Heart left ventricle (tissue), 16 donors: ENCODE measurements at regions not wholly inside any gene's neighbourhood (a gene's known extent, or its start where the extent isn't known, plus 50 kb on each side); places are given as distances from the start of the nearest gene placed in this dataset.

Experiments
- ATAC-seq, 4 donors: fragments of 200-7000 bp; cut with Tn5 transposase; one replicate each; pipeline ENCODE4 v1.9.1; 2020 to 2022; ENCODE audit warnings: moderate library complexity in 4 of 4, mild to moderate bottlenecking in 3 of 4, moderate number of reproducible peaks in 1 of 4
- DNase-seq, 5 donors: peaks; one replicate each; pipeline ENCODE4 v3.0.0-alpha.2; 2020
- H3K27ac ChIP-seq, 12 donors: fragments of 200-600 bp; sonication (generic) in 4 of 12; one replicate each; pipeline versions ENCODE4 v1.5.0 to v1.8.0; 2016 to 2022; ENCODE audit warnings: mild to moderate bottlenecking in 2 of 12
- H3K27me3 ChIP-seq, 9 donors: fragments of 200-600 bp; sonication (generic) in 2 of 9; one replicate each; pipeline versions ENCODE4 v1.5.1 to v1.8.0; 2016 to 2022; ENCODE audit warnings: mild to moderate bottlenecking in 3 of 9
- H3K36me3 ChIP-seq, 9 donors: fragments of 200-600 bp; sonication (generic) in 2 of 9; one replicate each; pipeline versions ENCODE4 v1.5.0 to v1.8.0; 2018 to 2022; ENCODE audit warnings: mild to moderate bottlenecking in 2 of 9
- H3K4me1 ChIP-seq, 12 donors: fragments of 200-600 bp; sonication (generic) in 4 of 12; one replicate each; pipeline versions ENCODE4 v1.5.0 to v1.8.0; 2016 to 2022; ENCODE audit warnings: mild to moderate bottlenecking in 3 of 12
- H3K4me3 ChIP-seq, 12 donors: fragments of 200-600 bp; sonication (generic) in 4 of 12; one replicate each; pipeline versions ENCODE4 v1.5.0 to v1.8.0; 2017 to 2022; ENCODE audit warnings: mild to moderate bottlenecking in 9 of 12, moderate library complexity in 4 of 12
- H3K9me3 ChIP-seq, 12 donors: fragments of 200-600 bp; sonication (generic) in 4 of 12; one replicate each; pipeline versions ENCODE4 v1.5.0 to v1.8.0; 2016 to 2022; ENCODE audit warnings: mild to moderate bottlenecking in 1 of 12
- CTCF ChIP-seq, 12 donors: fragments of 200-600 bp; sonication (generic) in 4 of 12; IDR thresholded peaks; one replicate each; pipeline versions ENCODE4 v1.5.0 to v1.8.0; 2018 to 2022; ENCODE audit warnings: antibody characterized with exemption in 12 of 12, mild to moderate bottlenecking in 5 of 12
- POLR2A ChIP-seq, 2 donors: fragments of 450-650 bp; IDR thresholded peaks; one replicate each; pipeline ENCODE4 v1.6.1; 2017; ENCODE audit warnings: antibody characterized with exemption in 2 of 2, mild to moderate bottlenecking in 2 of 2, moderate library complexity in 2 of 2
- WGBS, 4 donors: extraction: QIAGEN DNeasy Blood & Tissue Kit in 2 of 4; methylation state at CpG; one replicate each; pipeline versions ENCODE4 v1.1.5 to v1.1.7; 2013 to 2018; 5-methylcytosine and 5-hydroxymethylcytosine counted together
- intact Hi-C, 10 donors: fragments of 100-400 bp; cut with DNase I; formaldehyde crosslinking; loops; one replicate each; pipeline versions ENCODE4 v1.11.1 to v1.14.2; 2022
- donor health status: ischemic (EF 13 %, LVEDD 7.1; RV severe dilation, severe dysfunction).
- donor health status: healthy with polysubstance abuse.
- donor health status: DM: no; HTN: yes; CAD: no.
- donor health status: DM: no; HTN: no; CAD: no.
- donor health status: ischemic (EF 25% LVEDD 6.9; RV normal size, moderate dysfunction).
- donor health status: ischemic (EF 25% LVEDD 5.7; RV mildly dilated, moderate dysfunction).
- donor health status: healthy.
- donor health status: DM: yes; HTN: yes; CAD: no.
- donor health status: ischemic (EF 35%, LVEDD 5.7; RV mildly dilated, moderate dysfunction).
- donor health status: nonischemic (EF 11% LVEDD 7.7; RV severe dilation, severe dysfunction).
- donor health status: DM: yes; HTN: yes; CAD: no.
- donor health status: PGD.
- donor health status: ischemic (EF 29% LVEDD 5.4; RV normal size, mild dysfunction).
- donor health status: nonischemic (EF 23%, LVEDD 6.1; RV moderate dilation, normal function).

GRCh38 chr11:128338811-128339210, 248.5 kb downstream of the ETS1 start:
- intact Hi-C loops: loop anchor here in 3 of 10 donors (5.0 to 10.0 kb wide), 3 partner anchors 83 to 128 kb away; no protein-coding TSS in a partner anchor
- Histone ChIP-seq H3K36me3 (no peaks in the 10 kb centered on the region), H3K27me3 (no peaks in the 10 kb centered on the region), H3K4me1 (peaks cover 0 to 64% (median 36%) of the 10 kb centered on the region in 12 donors), H3K27ac (peak overlapping the region in 1 of 12 donors; percentile 0), H3K9me3 (no peaks in the 10 kb centered on the region), H3K4me3 (no peak overlapping the region)
- DNase-seq (no peak), ATAC-seq (no peak)
- TF ChIP-seq POLR2A (IDR thresholded peaks at IDR 0.05) (no peak), CTCF (IDR thresholded peaks at IDR 0.05) (no peak)
- WGBS, 4 donors: 96 to 100% (median 97%) methylated on average over 3 of the region's 3 CpGs

- 52 to 65% (median 57%) methylated on average over 6 of the region's 6 CpGs for whole genome bisulfite sequencing, 4 donors
- Histone ChIP-seq H3K36me3 (no peaks in the 10 kb centered on the region), H3K9me3 (no peaks in the 10 kb centered on the region), H3K27ac (peak overlapping the region in 9 of 12 donors; percentile 14 to 85 (median 74)), H3K4me3 (no peak overlapping the region), H3K4me1 (peaks cover 0 to 45% (median 23%) of the 10 kb centered on the region in 12 donors), H3K27me3 (no peaks in the 10 kb centered on the region)
- TF ChIP-seq POLR2A (IDR thresholded peaks at IDR 0.05): no peak
- no peak for TF ChIP-seq CTCF (IDR thresholded peaks at IDR 0.05)
- peak; percentile 48 to 78 (median 50) for DNase-seq
- intact Hi-C loops: loop anchor here in 3 of 10 donors (5.0 to 10.0 kb wide), 3 partner anchors 86 to 131 kb away; no protein-coding TSS in a partner anchor
- ATAC-seq: peak in 3 of 4 donors; percentile 54 to 85 (median 78)
Measured at GRCh38 chr11:128336203-128336602, 251.2 kb downstream of the ETS1 start.

GRCh38 chr11:128335729-128336128, 251.6 kb downstream of the ETS1 start:
- Histone ChIP-seq H3K27ac (peak overlapping the region in 11 of 12 donors; percentile 16 to 85 (median 73)), H3K4me1 (peaks cover 0 to 45% (median 21%) of the 10 kb centered on the region in 12 donors), H3K9me3 (no peaks in the 10 kb centered on the region), H3K4me3 (no peak overlapping the region), H3K36me3 (no peaks in the 10 kb centered on the region), H3K27me3 (no peaks in the 10 kb centered on the region)
- WGBS, 4 donors: 82 to 88% (median 85%) methylated on average over 10 of the region's 10 CpGs
- DNase-seq (no peak), ATAC-seq (no peak)
- intact Hi-C loops: loop anchor here in 3 of 10 donors (2.0 to 10.0 kb wide), 4 partner anchors 41 to 132 kb away; no protein-coding TSS in a partner anchor
- no peak for TF ChIP-seq CTCF (IDR thresholded peaks at IDR 0.05)
- no peak for TF ChIP-seq POLR2A (IDR thresholded peaks at IDR 0.05)

GRCh38 chr11:128334311-128335044, 252.9 kb downstream of the ETS1 start:
- intact Hi-C loops: loop anchor here in 5 of 10 donors (2.0 to 10.0 kb wide), 7 partner anchors 37 to 293 kb away; no protein-coding TSS in a partner anchor
- 56 to 63% (median 61%) methylated on average over 12 of the region's 12 CpGs for WGBS, 4 donors
- TF ChIP-seq POLR2A (IDR thresholded peaks at IDR 0.05) (no peak), CTCF (IDR thresholded peaks at IDR 0.05) (no peak)
- DNase-seq (peak; percentile 58 to 79 (median 75)), ATAC-seq (peak; percentile 75 to 90 (median 82))
- no peaks in the 10 kb centered on the region for H3K36me3 ChIP-seq
- no peaks in the 10 kb centered on the region for H3K9me3 ChIP-seq
- H3K4me1 ChIP-seq: peaks cover 0 to 53% (median 26%) of the 10 kb centered on the region in 12 donors
- no peaks in the 10 kb centered on the region for H3K27me3 ChIP-seq
- H3K4me3 ChIP-seq: no peak overlapping the region
- peak overlapping the region; percentile 11 to 85 (median 74) for H3K27ac ChIP-seq
